ENCODE measurements at regions not wholly inside any gene's neighbourhood (a gene's known extent, or its start where the extent isn't known, plus 50 kb on each side); places are given as distances from the start of the nearest gene placed in this dataset.

GRCh38 chr2:104687147-104687546 is 166.8 kb upstream of the POU3F3 start:
- TF ChIP-seq CTCF (IDR thresholded peaks at IDR 0.05; ENCODE audit: unreplicated experiment) = no peak
- Mint-ChIP-seq H3K27ac (ENCODE audit: unreplicated experiment) (no peak overlapping the region), H3K27me3 (ENCODE audit: unreplicated experiment) (peaks cover 26% of the 10 kb centered on the region), H3K9me3 (ENCODE audit: low read depth, unreplicated experiment) (peaks cover 5% of the 10 kb centered on the region), H3K4me3 (ENCODE audit: low read depth, unreplicated experiment) (no peak overlapping the region), H3K36me3 (ENCODE audit: insufficient read depth, unreplicated experiment) (no peaks in the 10 kb centered on the region), H3K4me1 (ENCODE audit: low read depth, unreplicated experiment) (no peaks in the 10 kb centered on the region)
- CTCF ChIA-PET = no interaction called here
- DNase-seq = no peak
- intact Hi-C loops (cut with micrococcal nuclease; ENCODE audit: unreplicated experiment) = no loop called here
- BruUV-seq (replicated peaks) = no TSS peak

- Mint-ChIP-seq H3K27me3 (ENCODE audit: unreplicated experiment) (peaks cover 26% of the 10 kb centered on the region), H3K27ac (ENCODE audit: unreplicated experiment) (no peak overlapping the region), H3K4me3 (ENCODE audit: low read depth, unreplicated experiment) (no peak overlapping the region), H3K9me3 (ENCODE audit: low read depth, unreplicated experiment) (peaks cover 7% of the 10 kb centered on the region), H3K36me3 (ENCODE audit: insufficient read depth, unreplicated experiment) (no peaks in the 10 kb centered on the region), H3K4me1 (ENCODE audit: low read depth, unreplicated experiment) (no peaks in the 10 kb centered on the region)
- CTCF ChIA-PET = interaction anchor here (0.5 kb wide), 1 partner anchor 18 kb away, joined by 3 read pairs; no protein-coding TSS in a partner anchor
- BruUV-seq (replicated peaks) = no TSS peak
- intact Hi-C loops (cut with micrococcal nuclease; ENCODE audit: unreplicated experiment) = no loop called here
- TF ChIP-seq CTCF (IDR thresholded peaks at IDR 0.05; ENCODE audit: unreplicated experiment) = no peak
- DNase-seq = no peak
These were observed 163.5 kb upstream of the POU3F3 start for GRCh38 chr2:104690255-104690984.

GRCh38 chr2:104698276-104698675 is 155.6 kb upstream of the POU3F3 start:
- no peaks in the 10 kb centered on the region for H3K36me3 Mint-ChIP-seq (ENCODE audit: insufficient read depth, unreplicated experiment)
- BruUV-seq (replicated peaks) = no TSS peak
- no peak overlapping the region for H3K4me3 Mint-ChIP-seq (ENCODE audit: low read depth, unreplicated experiment)
- peaks cover 42% of the 10 kb centered on the region for H3K27me3 Mint-ChIP-seq (ENCODE audit: unreplicated experiment)
- no peak for TF ChIP-seq CTCF (IDR thresholded peaks at IDR 0.05; ENCODE audit: unreplicated experiment)
- intact Hi-C loops (cut with micrococcal nuclease; ENCODE audit: unreplicated experiment) = no loop called here
- no peaks in the 10 kb centered on the region for H3K4me1 Mint-ChIP-seq (ENCODE audit: low read depth, unreplicated experiment)
- peaks cover 8% of the 10 kb centered on the region for H3K9me3 Mint-ChIP-seq (ENCODE audit: low read depth, unreplicated experiment)
- no peak overlapping the region for H3K27ac Mint-ChIP-seq (ENCODE audit: unreplicated experiment)
- CTCF ChIA-PET = no interaction called here
- DNase-seq = no peak

GRCh38 chr2:104701411-104701911 is 152.5 kb upstream of the POU3F3 start:
- no peak for DNase-seq
- intact Hi-C loops (cut with micrococcal nuclease; ENCODE audit: unreplicated experiment) = no loop called here
- no peak overlapping the region for H3K27ac Mint-ChIP-seq (ENCODE audit: unreplicated experiment)
- H3K36me3 Mint-ChIP-seq (ENCODE audit: insufficient read depth, unreplicated experiment) = no peaks in the 10 kb centered on the region
- no peaks in the 10 kb centered on the region for H3K4me1 Mint-ChIP-seq (ENCODE audit: low read depth, unreplicated experiment)
- no peak for TF ChIP-seq CTCF (IDR thresholded peaks at IDR 0.05; ENCODE audit: unreplicated experiment)
- peaks cover 50% of the 10 kb centered on the region for H3K27me3 Mint-ChIP-seq (ENCODE audit: unreplicated experiment)
- H3K4me3 Mint-ChIP-seq (ENCODE audit: low read depth, unreplicated experiment) = no peak overlapping the region
- peaks cover 5% of the 10 kb centered on the region for H3K9me3 Mint-ChIP-seq (ENCODE audit: low read depth, unreplicated experiment)
- BruUV-seq (replicated peaks) = no TSS peak
- CTCF ChIA-PET = no interaction called here

Measured in Calu3 (cell line).